ENCODE measurements at regions not wholly inside any gene's neighbourhood (a gene's known extent, or its start where the extent isn't known, plus 50 kb on each side); places are given as distances from the start of the nearest gene placed in this dataset.

DNA sequence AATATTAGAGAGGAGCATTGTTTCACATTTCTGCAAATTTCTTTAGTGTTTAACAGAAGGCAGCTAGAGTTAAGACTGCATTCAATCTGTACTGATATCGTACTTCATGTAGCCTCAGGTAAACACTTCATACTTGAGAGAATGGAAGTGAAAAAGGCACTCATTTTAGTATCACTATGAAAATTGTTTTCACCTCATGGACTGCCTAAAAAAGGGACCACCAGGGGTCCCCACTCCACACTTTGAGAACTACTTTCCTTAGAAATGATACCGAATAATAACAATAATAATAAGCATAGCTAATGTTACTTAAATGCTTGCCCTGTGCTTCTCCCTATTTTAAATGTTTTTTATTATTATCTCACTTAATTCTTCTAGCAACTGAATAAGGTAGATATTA, 95.1 kb downstream of the BLID start:
- CTCF ChIA-PET: no interaction called here
- POLR2A ChIA-PET: no interaction called here
- no peak for TF ChIP-seq CTCF (IDR thresholded peaks at IDR 0.05)
- ATAC-seq (ENCODE audit: low read depth) (no peak), DNase-seq (no peak)
- Mint-ChIP-seq H3K27ac (no peak overlapping the region), H3K36me3 (ENCODE audit: low read depth) (no peaks in the 10 kb centered on the region), H3K27me3 (no peaks in the 10 kb centered on the region), H3K4me1 (no peaks in the 10 kb centered on the region), H3K4me3 (no peak overlapping the region), H3K9me3 (no peaks in the 10 kb centered on the region)
- intact Hi-C loops (cut with micrococcal nuclease): no loop called here

- TF ChIP-seq CTCF (IDR thresholded peaks at IDR 0.05): no peak
- Mint-ChIP-seq H3K36me3 (ENCODE audit: low read depth) (no peaks in the 10 kb centered on the region), H3K4me3 (no peak overlapping the region), H3K27ac (no peak overlapping the region), H3K4me1 (no peaks in the 10 kb centered on the region), H3K27me3 (no peaks in the 10 kb centered on the region), H3K9me3 (no peaks in the 10 kb centered on the region)
- no peak for DNase-seq
- no peak for ATAC-seq (ENCODE audit: low read depth)
- intact Hi-C loops (cut with micrococcal nuclease): no loop called here
- ChIA-PET POLR2A (no interaction called here), CTCF (no interaction called here)
Measured at GRCh38 chr11:122019908-122020694, 95.9 kb downstream of the BLID start.

GRCh38 chr11:122007601-122008071, 108.4 kb downstream of the BLID start:
- H3K4me3 Mint-ChIP-seq: no peak overlapping the region
- ChIA-PET POLR2A (no interaction called here), CTCF (no interaction called here)
- no peak for DNase-seq
- no peak overlapping the region for H3K27ac Mint-ChIP-seq
- intact Hi-C loops (cut with micrococcal nuclease): no loop called here
- H3K36me3 Mint-ChIP-seq (ENCODE audit: low read depth): no peaks in the 10 kb centered on the region
- no peaks in the 10 kb centered on the region for H3K4me1 Mint-ChIP-seq
- H3K9me3 Mint-ChIP-seq: no peaks in the 10 kb centered on the region
- no peak for ATAC-seq (ENCODE audit: low read depth)
- H3K27me3 Mint-ChIP-seq: no peaks in the 10 kb centered on the region
- TF ChIP-seq CTCF (IDR thresholded peaks at IDR 0.05): no peak

- Mint-ChIP-seq H3K36me3 (ENCODE audit: low read depth) (no peaks in the 10 kb centered on the region), H3K27ac (no peak overlapping the region), H3K9me3 (no peaks in the 10 kb centered on the region), H3K4me3 (no peak overlapping the region), H3K4me1 (no peaks in the 10 kb centered on the region), H3K27me3 (no peaks in the 10 kb centered on the region)
- CTCF ChIA-PET: no interaction called here
- POLR2A ChIA-PET: no interaction called here
- DNase-seq: no peak
- ATAC-seq (ENCODE audit: low read depth): no peak
- TF ChIP-seq CTCF (IDR thresholded peaks at IDR 0.05): no peak
- intact Hi-C loops (cut with micrococcal nuclease): no loop called here
Measured at GRCh38 chr11:122004446-122004845, 111.6 kb downstream of the BLID start.

DNA sequence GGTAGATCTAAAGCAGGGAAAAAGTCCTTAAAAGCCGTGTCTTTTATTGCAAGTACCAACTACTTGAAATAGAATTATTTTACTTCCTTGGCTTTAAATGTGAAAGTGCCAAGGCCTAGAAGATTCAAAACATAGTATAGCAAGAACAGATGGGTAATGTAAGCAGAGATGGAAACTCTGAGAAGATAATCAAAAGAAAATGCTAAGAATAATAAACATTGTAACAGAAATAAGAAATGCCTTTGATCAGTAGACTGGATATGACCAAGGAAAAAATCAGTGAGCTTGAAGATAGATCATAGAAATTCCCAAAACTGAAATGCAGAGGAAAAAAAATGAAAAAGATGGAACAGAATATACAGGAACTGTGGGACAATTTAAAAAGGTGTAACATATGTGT, 113.1 kb downstream of the BLID start:
- Mint-ChIP-seq H3K4me3 (no peak overlapping the region), H3K36me3 (ENCODE audit: low read depth) (no peaks in the 10 kb centered on the region), H3K9me3 (no peaks in the 10 kb centered on the region), H3K27me3 (no peaks in the 10 kb centered on the region), H3K4me1 (no peaks in the 10 kb centered on the region), H3K27ac (no peak overlapping the region)
- ChIA-PET CTCF (no interaction called here), POLR2A (no interaction called here)
- no peak for ATAC-seq (ENCODE audit: low read depth)
- TF ChIP-seq CTCF (IDR thresholded peaks at IDR 0.05): no peak
- intact Hi-C loops (cut with micrococcal nuclease): no loop called here
- no peak for DNase-seq
